CD4-positive, CD25-positive, alpha-beta regulatory T cell (primary cell): ENCODE measurements at regions not wholly inside any gene's neighbourhood (a gene's known extent, or its start where the extent isn't known, plus 50 kb on each side); places are given as distances from the start of the nearest gene placed in this dataset.

ENCODE experiments used
- ATAC-seq, 2 donors: fragments of 150-1000 bp; cut with Tn5 transposase; one replicate each; pipeline ENCODE4 v1.10.0; 2021; ENCODE audit warnings: low read depth in 2 of 2, moderate number of reproducible peaks in 2 of 2, moderate library complexity in 1 of 2
- DNase-seq, 3 donors: peaks; one replicate each; pipeline versions ENCODE4 v3.0.0 to v3.0.0-alpha.2; 2012 to 2022; ENCODE audit warnings: mixed read lengths in 1 of 3
- H3K27ac ChIP-seq: one replicate; pipeline ENCODE4 v1.7.0; 2013; ENCODE audit warnings: mild to moderate bottlenecking, low read length; ENCODE audit not compliant: insufficient read depth, poor library complexity, severe bottlenecking
- H3K27me3 ChIP-seq: one replicate; pipeline ENCODE4 v1.7.0; 2013; ENCODE audit warnings: low read length; ENCODE audit not compliant: control insufficient read depth, insufficient read depth
- H3K36me3 ChIP-seq: one replicate; pipeline ENCODE4 v1.7.0; 2013; ENCODE audit warnings: mild to moderate bottlenecking, low read length, moderate library complexity; ENCODE audit not compliant: control insufficient read depth, insufficient read depth
- H3K4me1 ChIP-seq: 2 replicates; pipeline ENCODE4 v1.7.0; 2013; ENCODE audit warnings: mild to moderate bottlenecking, low read length; ENCODE audit not compliant: insufficient read depth, control insufficient read depth, poor library complexity, severe bottlenecking
- H3K4me3 ChIP-seq: one replicate; pipeline ENCODE4 v1.7.0; 2013; ENCODE audit warnings: low read depth, mild to moderate bottlenecking, low read length, moderate library complexity
- H3K9me3 ChIP-seq, 2 experiments: 1 replicate in 1 of 2; 2 replicates in 1 of 2; pipeline ENCODE4 v1.7.0; 2013; ENCODE audit warnings: low read length in 2 of 2, mild to moderate bottlenecking in 1 of 2, moderate library complexity in 1 of 2; ENCODE audit not compliant: control insufficient read depth in 2 of 2
- H3K27ac Mint-ChIP-seq, 3 donors: one replicate each; pipeline ENCODE4 v1.8.0; 2020 to 2022; ENCODE audit warnings: mild to moderate bottlenecking in 3 of 3, mixed read lengths in 3 of 3, moderate library complexity in 2 of 3
- H3K27me3 Mint-ChIP-seq: one replicate; pipeline ENCODE4 v1.8.0; 2022; ENCODE audit warnings: mild to moderate bottlenecking, mixed read lengths
- H3K36me3 Mint-ChIP-seq: one replicate; pipeline ENCODE4 v1.8.0; 2020; ENCODE audit warnings: mixed read lengths
- H3K4me1 Mint-ChIP-seq, 4 donors: one replicate each; pipeline ENCODE4 v1.8.0; 2020 to 2022; ENCODE audit warnings: mixed read lengths in 4 of 4, mild to moderate bottlenecking in 1 of 4
- H3K4me3 Mint-ChIP-seq, 4 donors: one replicate each; pipeline ENCODE4 v1.8.0; 2020 to 2022; ENCODE audit warnings: mild to moderate bottlenecking in 4 of 4, mixed read lengths in 4 of 4, moderate library complexity in 3 of 4
- H3K9me3 Mint-ChIP-seq, 7 donors: one replicate each; pipeline ENCODE4 v1.8.0; 2020 to 2022; ENCODE audit warnings: mixed read lengths in 7 of 7, mild to moderate bottlenecking in 3 of 7, moderate library complexity in 2 of 7

DNA sequence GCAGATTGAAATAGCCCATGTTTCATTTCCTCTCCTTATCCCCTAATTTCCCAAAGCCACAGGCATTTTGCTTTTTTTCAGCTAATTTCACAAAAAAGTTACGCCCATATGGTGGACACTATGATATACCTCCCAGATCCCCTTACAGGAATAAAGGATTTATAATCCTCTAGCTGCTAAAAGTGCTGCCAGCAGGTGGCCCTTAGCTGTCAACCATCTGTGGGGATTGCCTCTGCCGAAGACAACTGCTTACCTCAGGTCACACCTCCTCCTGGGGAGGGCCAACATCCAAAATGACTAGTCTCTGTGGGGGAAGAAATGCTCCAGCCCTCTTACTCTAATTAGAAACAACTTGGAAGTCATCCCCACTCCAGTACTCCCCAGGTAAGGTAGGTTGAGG lies 61.0 kb upstream of the EPB41L3 start:
- Histone ChIP-seq H3K27ac (no peak overlapping the region), H3K9me3 (no peaks in the 10 kb centered on the region), H3K4me1 (no peaks in the 10 kb centered on the region), H3K4me3 (no peak overlapping the region), H3K36me3 (no peaks in the 10 kb centered on the region), H3K27me3 (no peaks in the 10 kb centered on the region)
- DNase-seq (no peak), ATAC-seq (no peak)
- Mint-ChIP-seq H3K27ac (no peak overlapping the region), H3K9me3 (no peaks in the 10 kb centered on the region), H3K27me3 (no peaks in the 10 kb centered on the region), H3K4me1 (peaks cover 0 to 4% (median 0%) of the 10 kb centered on the region in 4 donors), H3K4me3 (no peak overlapping the region), H3K36me3 (no peaks in the 10 kb centered on the region)

DNA sequence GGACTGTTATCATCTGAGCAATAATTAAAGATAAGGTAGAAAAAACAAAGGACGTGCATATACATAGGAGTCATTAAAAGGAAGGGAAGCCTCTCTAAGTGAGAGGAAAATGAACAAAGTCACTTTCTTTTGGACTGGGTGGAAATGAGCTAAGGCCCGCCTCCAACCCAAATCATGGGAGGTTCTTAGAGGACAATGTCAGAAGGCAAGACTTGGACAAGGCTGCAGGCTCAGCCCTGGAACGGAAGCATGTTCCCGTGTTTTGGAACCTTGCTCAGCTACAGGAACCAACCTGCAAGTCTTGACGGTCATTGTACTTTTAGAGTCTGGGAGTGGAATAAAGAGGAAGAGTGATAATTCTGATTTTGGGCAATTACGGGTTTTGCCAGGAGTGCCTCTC lies 59.4 kb upstream of the EPB41L3 start:
- peaks cover 0 to 4% (median 0%) of the 10 kb centered on the region in 7 donors for H3K9me3 Mint-ChIP-seq

DNA sequence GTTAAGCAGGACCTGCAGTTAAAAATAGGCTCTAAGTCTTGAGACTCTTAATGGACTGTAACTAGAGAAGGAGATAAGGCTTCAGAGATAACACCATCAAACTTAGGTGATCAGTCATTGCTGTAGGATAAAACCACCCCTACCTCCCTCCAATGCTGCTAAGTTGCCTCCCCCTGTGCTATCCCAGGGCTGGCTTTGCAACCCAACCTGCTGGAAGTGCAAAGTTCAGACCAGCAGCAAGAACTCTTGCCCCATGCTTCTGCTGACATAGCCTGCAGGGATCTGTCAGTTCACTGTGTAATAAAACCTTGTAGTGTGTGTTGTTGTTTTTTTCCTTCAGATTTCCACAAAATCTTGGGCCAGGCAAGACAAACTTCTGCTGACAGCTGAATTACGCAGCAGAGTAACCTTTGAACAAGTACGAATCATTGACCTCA lies 57.4 kb upstream of the EPB41L3 start:
- Histone ChIP-seq H3K27me3 (no peaks in the 10 kb centered on the region), H3K9me3 (no peaks in the 10 kb centered on the region), H3K36me3 (no peaks in the 10 kb centered on the region), H3K4me3 (no peak overlapping the region), H3K27ac (no peak overlapping the region), H3K4me1 (no peaks in the 10 kb centered on the region)
- H3K4me3 Mint-ChIP-seq: no peak overlapping the region
- H3K36me3 Mint-ChIP-seq: no peaks in the 10 kb centered on the region
- DNase-seq (no peak), ATAC-seq (no peak)
- H3K4me1 Mint-ChIP-seq: peaks cover 0 to 4% (median 0%) of the 10 kb centered on the region in 4 donors
- peaks cover 4% of the 10 kb centered on the region for H3K27me3 Mint-ChIP-seq
- no peak overlapping the region for H3K27ac Mint-ChIP-seq
- H3K9me3 Mint-ChIP-seq: peaks cover 0 to 4% (median 0%) of the 10 kb centered on the region in 7 donors

More for the DNA sequence above, 59.4 kb upstream of the EPB41L3 start:
- H3K4me1 ChIP-seq: no peaks in the 10 kb centered on the region
- Mint-ChIP-seq H3K27me3 (peaks cover 4% of the 10 kb centered on the region), H3K4me3 (no peak overlapping the region), H3K27ac (no peak overlapping the region), H3K36me3 (no peaks in the 10 kb centered on the region), H3K4me1 (peaks cover 0 to 4% (median 0%) of the 10 kb centered on the region in 4 donors)
- H3K4me3 ChIP-seq: no peak overlapping the region
- no peaks in the 10 kb centered on the region for H3K36me3 ChIP-seq
- no peaks in the 10 kb centered on the region for H3K27me3 ChIP-seq
- no peak for ATAC-seq
- no peaks in the 10 kb centered on the region for H3K9me3 ChIP-seq
- no peak overlapping the region for H3K27ac ChIP-seq
- DNase-seq: no peak

- Histone ChIP-seq H3K36me3 (no peaks in the 10 kb centered on the region), H3K4me1 (no peaks in the 10 kb centered on the region), H3K27me3 (no peaks in the 10 kb centered on the region), H3K9me3 (no peaks in the 10 kb centered on the region), H3K4me3 (no peak overlapping the region), H3K27ac (no peak overlapping the region)
- Mint-ChIP-seq H3K9me3 (peaks cover 0 to 4% (median 0%) of the 10 kb centered on the region in 7 donors), H3K27ac (no peak overlapping the region), H3K27me3 (peaks cover 4% of the 10 kb centered on the region), H3K4me1 (peaks cover 0 to 4% (median 0%) of the 10 kb centered on the region in 4 donors), H3K36me3 (no peaks in the 10 kb centered on the region), H3K4me3 (no peak overlapping the region)
- DNase-seq: peak in 1 of 3 donors; percentile 1
- ATAC-seq: no peak
Measured at GRCh38 chr18:5600378-5601071, 56.7 kb upstream of the EPB41L3 start.

DNA sequence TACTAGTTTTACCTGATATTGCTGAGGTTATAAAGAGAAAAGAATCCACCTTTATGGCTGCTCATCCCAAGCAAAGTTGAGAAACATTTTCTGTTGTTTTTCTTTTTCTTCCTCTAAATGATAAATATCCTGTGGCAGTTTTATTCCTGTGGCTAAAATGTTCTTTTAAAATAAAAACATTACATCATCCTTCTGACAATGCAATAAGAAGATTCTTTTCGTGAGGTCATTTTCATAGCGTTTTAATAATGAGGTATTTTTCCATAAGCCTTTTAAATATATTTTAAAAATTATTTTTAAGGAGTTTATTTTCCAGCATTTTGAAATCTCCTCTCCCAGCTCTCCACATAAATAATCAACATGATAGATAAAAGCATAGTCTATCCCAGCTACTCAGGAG lies 52.8 kb upstream of the EPB41L3 start:
- peaks cover 0 to 4% (median 0%) of the 10 kb centered on the region in 7 donors for H3K9me3 Mint-ChIP-seq

More for the DNA sequence above, 52.8 kb upstream of the EPB41L3 start:
- H3K4me1 Mint-ChIP-seq: peaks cover 0 to 3% (median 0%) of the 10 kb centered on the region in 4 donors
- no peak overlapping the region for H3K27ac ChIP-seq
- no peak overlapping the region for H3K4me3 Mint-ChIP-seq
- no peaks in the 10 kb centered on the region for H3K36me3 ChIP-seq
- DNase-seq (no peak), ATAC-seq (no peak)
- peaks cover 4% of the 10 kb centered on the region for H3K27me3 Mint-ChIP-seq
- no peaks in the 10 kb centered on the region for H3K27me3 ChIP-seq
- no peaks in the 10 kb centered on the region for H3K36me3 Mint-ChIP-seq
- H3K4me3 ChIP-seq: no peak overlapping the region
- no peaks in the 10 kb centered on the region for H3K4me1 ChIP-seq
- H3K27ac Mint-ChIP-seq: no peak overlapping the region
- no peaks in the 10 kb centered on the region for H3K9me3 ChIP-seq
